Caco-2 (cell line): ENCODE measurements at regions not wholly inside any gene's neighbourhood (a gene's known extent, or its start where the extent isn't known, plus 50 kb on each side); places are given as distances from the start of the nearest gene placed in this dataset.

Experiments
- BruUV-seq: library from RNA; stranded (reverse); fragments of 400-500 nt; replicated peaks from 2 replicates; lab custom pipeline; 2021; lab: Mats Ljungman, UMichigan
- CTCF ChIA-PET: fragments of 300-600 bp; sonication (Branson Sonifier 250); formaldehyde crosslinking; loops from one replicate; lab custom pipeline; 2022; ENCODE audit warnings: antibody characterized with exemption; lab: Charles Lee
- POLR2A ChIA-PET: fragments of 300-600 bp; sonication (Branson Sonifier 250); formaldehyde crosslinking; loops from one replicate; lab custom pipeline; 2022; ENCODE audit warnings: antibody characterized with exemption; lab: Charles Lee
- DNase-seq, 2 experiments: peaks; one replicate each; pipeline versions ENCODE4 v3.0.0 to v3.0.0-alpha.2; 2020 to 2022
- H3K27me3 ChIP-seq: replicated peaks from 2 replicates; pipeline ENCODE4 v1.6.0; 2011; ENCODE audit warnings: low read length; ENCODE audit not compliant: control insufficient read depth, insufficient read depth
- H3K36me3 ChIP-seq: 2 replicates; pipeline ENCODE4 v1.5.1; 2011; ENCODE audit warnings: low read length; ENCODE audit not compliant: control insufficient read depth, insufficient read depth
- H3K4me1 ChIP-seq: fragments of 250-450 bp; sonication (Bioruptor Pico); 2 replicates; pipeline ENCODE4 v1.5.1; 2020; ENCODE audit warnings: mild to moderate bottlenecking
- H3K4me3 ChIP-seq: 2 replicates; pipeline ENCODE4 v1.5.1; 2011; ENCODE audit warnings: low read depth, mild to moderate bottlenecking, control low read depth, low read length
- H3K9me3 ChIP-seq: fragments of 250-450 bp; sonication (Bioruptor Pico); 2 replicates; pipeline ENCODE4 v1.5.1; 2020; ENCODE audit warnings: mild to moderate bottlenecking, moderate library complexity
- H3K27ac Mint-ChIP-seq: one replicate; pipeline ENCODE4 v1.8.0; 2022; ENCODE audit warnings: mixed read lengths; ENCODE audit not compliant: unreplicated experiment
- H3K27me3 Mint-ChIP-seq: one replicate; pipeline ENCODE4 v1.8.0; 2022; ENCODE audit warnings: mixed read lengths; ENCODE audit not compliant: insufficient read depth, unreplicated experiment
- H3K36me3 Mint-ChIP-seq: one replicate; pipeline ENCODE4 v1.8.0; 2022; ENCODE audit warnings: mild to moderate bottlenecking, mixed read lengths; ENCODE audit not compliant: insufficient read depth, unreplicated experiment
- H3K4me1 Mint-ChIP-seq: one replicate; pipeline ENCODE4 v1.8.0; 2022; ENCODE audit warnings: low read depth, mixed read lengths; ENCODE audit not compliant: unreplicated experiment
- H3K4me3 Mint-ChIP-seq: one replicate; pipeline ENCODE4 v1.8.0; 2022; ENCODE audit warnings: mild to moderate bottlenecking, moderate library complexity, mixed read lengths; ENCODE audit not compliant: unreplicated experiment
- H3K9me3 Mint-ChIP-seq: one replicate; pipeline ENCODE4 v1.8.0; 2022; ENCODE audit warnings: mixed read lengths; ENCODE audit not compliant: unreplicated experiment
- intact Hi-C: fragments of 100-400 bp; cut with micrococcal nuclease; formaldehyde crosslinking; loops from one replicate; pipeline ENCODE4 v1.10.0; 2022; ENCODE audit not compliant: unreplicated experiment
- TF ChIP-seq, protein P1 (sequence below), 2 experiments: fragments of 200-600 bp in 1 of 2; IDR thresholded peaks; 1 replicate in 1 of 2; 2 replicates in 1 of 2; pipeline versions ENCODE4 v1.5.1 to v1.8.0; 2011 to 2022; ENCODE audit warnings: antibody characterized with exemption in 1 of 2, control low read depth in 1 of 2, inconsistent platforms in 1 of 2, low read depth in 1 of 2, low read length in 1 of 2, mild to moderate bottlenecking in 1 of 2, moderate library complexity in 1 of 2; ENCODE audit not compliant: insufficient read depth in 1 of 2, severe bottlenecking in 1 of 2, unreplicated experiment in 1 of 2

DNA sequence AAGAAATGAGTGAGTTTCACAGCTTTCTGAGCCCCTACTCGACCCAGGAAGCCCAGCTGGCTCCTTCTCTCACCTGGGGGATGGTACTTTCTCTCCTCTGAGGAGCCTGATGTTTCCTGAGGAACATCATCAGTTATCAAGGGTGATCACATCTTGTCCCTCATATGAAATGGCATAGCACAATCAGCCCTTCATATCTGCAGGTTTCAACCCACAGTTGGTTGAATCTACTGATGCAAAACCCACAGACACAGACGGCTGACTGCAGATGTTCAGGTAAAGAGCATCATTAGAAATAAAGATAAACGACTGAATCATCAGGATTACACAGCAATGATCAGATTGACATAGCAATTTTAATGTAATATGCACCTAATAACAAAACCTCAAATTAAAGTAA is 93.6 kb upstream of the OSTN start:
- no peak overlapping the region for H3K4me3 ChIP-seq
- TF ChIP-seq, protein P1, sequence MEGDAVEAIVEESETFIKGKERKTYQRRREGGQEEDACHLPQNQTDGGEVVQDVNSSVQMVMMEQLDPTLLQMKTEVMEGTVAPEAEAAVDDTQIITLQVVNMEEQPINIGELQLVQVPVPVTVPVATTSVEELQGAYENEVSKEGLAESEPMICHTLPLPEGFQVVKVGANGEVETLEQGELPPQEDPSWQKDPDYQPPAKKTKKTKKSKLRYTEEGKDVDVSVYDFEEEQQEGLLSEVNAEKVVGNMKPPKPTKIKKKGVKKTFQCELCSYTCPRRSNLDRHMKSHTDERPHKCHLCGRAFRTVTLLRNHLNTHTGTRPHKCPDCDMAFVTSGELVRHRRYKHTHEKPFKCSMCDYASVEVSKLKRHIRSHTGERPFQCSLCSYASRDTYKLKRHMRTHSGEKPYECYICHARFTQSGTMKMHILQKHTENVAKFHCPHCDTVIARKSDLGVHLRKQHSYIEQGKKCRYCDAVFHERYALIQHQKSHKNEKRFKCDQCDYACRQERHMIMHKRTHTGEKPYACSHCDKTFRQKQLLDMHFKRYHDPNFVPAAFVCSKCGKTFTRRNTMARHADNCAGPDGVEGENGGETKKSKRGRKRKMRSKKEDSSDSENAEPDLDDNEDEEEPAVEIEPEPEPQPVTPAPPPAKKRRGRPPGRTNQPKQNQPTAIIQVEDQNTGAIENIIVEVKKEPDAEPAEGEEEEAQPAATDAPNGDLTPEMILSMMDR (IDR thresholded peaks at IDR 0.05; ENCODE audit: insufficient read depth in 1 of 2, low read depth in 1 of 2, low read length in 1 of 2, severe bottlenecking in 1 of 2, unreplicated experiment in 1 of 2): no peak
- H3K9me3 ChIP-seq: no peaks in the 10 kb centered on the region
- Mint-ChIP-seq H3K4me3 (no peak overlapping the region), H3K27ac (no peak overlapping the region), H3K27me3 (peaks cover 7% of the 10 kb centered on the region), H3K4me1 (no peaks in the 10 kb centered on the region), H3K36me3 (no peaks in the 10 kb centered on the region), H3K9me3 (no peaks in the 10 kb centered on the region)
- H3K27me3 ChIP-seq: no peaks in the 10 kb centered on the region
- H3K4me1 ChIP-seq: no peaks in the 10 kb centered on the region
- BruUV-seq: no TSS peak
- CTCF ChIA-PET: no interaction called here
- DNase-seq: no peak
- no peaks in the 10 kb centered on the region for H3K36me3 ChIP-seq
- POLR2A ChIA-PET: no interaction called here
- intact Hi-C loops: no loop called here

DNA sequence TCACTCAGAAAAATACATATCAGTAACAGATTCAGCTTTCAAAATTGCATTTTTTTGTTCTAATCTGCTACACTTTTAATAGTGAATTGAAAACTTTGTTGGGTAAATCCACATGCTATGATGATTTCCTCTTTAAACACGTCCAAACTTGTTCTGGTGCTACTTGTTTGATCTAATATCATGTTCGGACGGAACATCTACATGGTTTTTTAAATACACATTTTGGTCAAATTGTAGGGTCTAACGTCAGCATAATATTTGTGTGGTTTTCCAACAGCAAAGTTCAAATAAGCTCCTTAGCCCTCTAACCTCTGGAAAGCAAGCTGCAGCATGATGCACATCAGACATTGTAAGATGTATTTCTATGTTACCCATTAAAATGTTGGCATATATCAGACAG is 98.5 kb upstream of the OSTN start:
- CTCF ChIA-PET: no interaction called here
- no peak for DNase-seq
- Mint-ChIP-seq H3K36me3 (no peaks in the 10 kb centered on the region), H3K4me3 (no peak overlapping the region), H3K27me3 (no peaks in the 10 kb centered on the region), H3K4me1 (no peaks in the 10 kb centered on the region), H3K9me3 (no peaks in the 10 kb centered on the region), H3K27ac (no peak overlapping the region)
- H3K4me3 ChIP-seq: no peak overlapping the region
- H3K36me3 ChIP-seq: no peaks in the 10 kb centered on the region
- no peaks in the 10 kb centered on the region for H3K4me1 ChIP-seq
- intact Hi-C loops: no loop called here
- TF ChIP-seq, protein P1 (IDR thresholded peaks at IDR 0.05; ENCODE audit: insufficient read depth in 1 of 2, low read depth in 1 of 2, low read length in 1 of 2, severe bottlenecking in 1 of 2, unreplicated experiment in 1 of 2): no peak
- H3K27me3 ChIP-seq: no peaks in the 10 kb centered on the region
- BruUV-seq: no TSS peak
- POLR2A ChIA-PET: no interaction called here
- no peaks in the 10 kb centered on the region for H3K9me3 ChIP-seq

DNA sequence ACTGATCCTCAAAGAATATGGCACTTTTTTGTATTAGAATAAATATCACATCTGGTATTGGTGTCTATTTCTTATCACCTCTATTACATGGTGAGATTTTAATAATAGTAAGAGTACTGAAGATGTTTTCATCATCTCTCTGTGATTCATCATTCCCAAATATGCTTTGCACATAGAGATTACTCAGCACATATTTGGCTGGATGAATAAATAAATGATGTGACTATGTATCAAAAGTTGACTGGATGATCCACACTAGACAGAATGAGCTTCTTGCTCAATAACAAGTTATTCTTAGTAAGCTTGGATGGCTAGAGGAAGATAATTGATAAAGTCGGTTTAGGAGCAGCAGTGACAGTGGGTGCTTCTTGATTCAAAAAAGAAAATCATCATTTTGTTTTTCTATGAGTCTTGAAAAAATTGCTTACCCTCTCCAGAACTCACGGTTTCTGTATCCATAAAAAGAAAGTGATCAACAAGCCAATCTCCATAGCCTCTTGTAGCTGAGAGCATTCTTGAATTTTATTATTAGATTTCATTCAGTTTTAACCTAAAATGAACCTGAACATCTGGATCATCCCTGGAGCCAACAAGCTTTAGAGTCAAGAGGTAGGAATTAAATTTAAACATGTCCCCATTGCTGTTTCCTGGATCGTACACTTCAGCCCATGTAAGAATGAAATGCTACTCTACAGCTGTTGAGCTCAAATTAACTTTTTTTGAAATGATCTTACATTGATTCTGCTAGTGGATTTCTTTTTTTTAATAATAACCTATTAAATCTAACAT is 104.8 kb upstream of the OSTN start:
- Histone ChIP-seq H3K4me3 (no peak overlapping the region), H3K4me1 (no peaks in the 10 kb centered on the region), H3K27me3 (no peaks in the 10 kb centered on the region), H3K9me3 (no peaks in the 10 kb centered on the region), H3K36me3 (no peaks in the 10 kb centered on the region)
- no peak overlapping the region for H3K4me3 Mint-ChIP-seq
- TF ChIP-seq, protein P1 (IDR thresholded peaks at IDR 0.05; ENCODE audit: insufficient read depth in 1 of 2, low read depth in 1 of 2, low read length in 1 of 2, severe bottlenecking in 1 of 2, unreplicated experiment in 1 of 2): no peak
- H3K4me1 Mint-ChIP-seq: no peaks in the 10 kb centered on the region
- no peaks in the 10 kb centered on the region for H3K9me3 Mint-ChIP-seq
- ChIA-PET CTCF (no interaction called here), POLR2A (no interaction called here)
- intact Hi-C loops: no loop called here
- DNase-seq: no peak
- H3K27ac Mint-ChIP-seq: no peak overlapping the region
- BruUV-seq: no TSS peak
- H3K36me3 Mint-ChIP-seq: no peaks in the 10 kb centered on the region
- no peaks in the 10 kb centered on the region for H3K27me3 Mint-ChIP-seq
